ENCODE measurements at regions not wholly inside any gene's neighbourhood (a gene's known extent, or its start where the extent isn't known, plus 50 kb on each side); places are given as distances from the start of the nearest gene placed in this dataset.

- H3K79me1 ChIP-seq (ENCODE audit: insufficient read depth, low read depth, low read length, poor library complexity, severe bottlenecking), result no peaks in the 10 kb centered on the region
- H3K9ac ChIP-seq (ENCODE audit: extremely low read depth, insufficient read length, low read length), result no peak overlapping the region
- no peak overlapping the region for H3K4me3 Mint-ChIP-seq
- H3K4me1 ChIP-seq (ENCODE audit: insufficient read depth, low read length), result no peaks in the 10 kb centered on the region; the same call in 1 of the 2 replicates
- no peaks in the 10 kb centered on the region for H3K9me3 Mint-ChIP-seq
- no peak overlapping the region for H3K4me2 ChIP-seq (ENCODE audit: insufficient read depth, insufficient read length, low read length)
- no peaks in the 10 kb centered on the region for H3K27me3 ChIP-seq (ENCODE audit: insufficient read depth, low read length)
- no peak overlapping the region for H2BK12ac ChIP-seq (ENCODE audit: insufficient read length, low read depth, low read length)
- H3K4me1 Mint-ChIP-seq, result peaks cover 12 to 17% of the 10 kb centered on the region in 2 experiments
- DNase-seq, result no peak
- H3K4ac ChIP-seq (ENCODE audit: low read depth, low read length), result no peak overlapping the region
- no peak overlapping the region for H4K91ac ChIP-seq (ENCODE audit: insufficient read length, low read depth, low read length)
- H3K23ac ChIP-seq (ENCODE audit: insufficient read length, low read depth, low read length), result no peak overlapping the region
- H2BK5ac ChIP-seq (ENCODE audit: insufficient read length, low read length), result no peak overlapping the region
- no peak overlapping the region for H2AK5ac ChIP-seq (ENCODE audit: insufficient read length, low read length)
- H3K18ac ChIP-seq (ENCODE audit: insufficient read length, low read depth, low read length), result no peak overlapping the region
- peaks cover 2% of the 10 kb centered on the region; the same call in 1 of the 2 replicates for H3K27me3 Mint-ChIP-seq (ENCODE audit: low read depth)
- no peak overlapping the region for H4K8ac ChIP-seq (replicated peaks; ENCODE audit: insufficient read length, low read depth, low read length)
- no peak overlapping the region for H4K5ac ChIP-seq (ENCODE audit: insufficient read length, low read depth, low read length)
- H2BK15ac ChIP-seq (ENCODE audit: low read depth, low read length), result no peak overlapping the region
- H2AFZ ChIP-seq (ENCODE audit: low read length), result no peak overlapping the region
- no peak overlapping the region for H2BK120ac ChIP-seq (ENCODE audit: low read depth, low read length, poor library complexity, severe bottlenecking)
- H3K14ac ChIP-seq (ENCODE audit: insufficient read depth, low read length), result no peak overlapping the region
- H3K27ac Mint-ChIP-seq, result no peak overlapping the region
- no peak overlapping the region for H3K27ac ChIP-seq (ENCODE audit: insufficient read length, low read depth, low read length)
- H3K79me2 ChIP-seq (ENCODE audit: insufficient read depth, low read length), result no peaks in the 10 kb centered on the region
- H3T11ph ChIP-seq (ENCODE audit: low read length), result no peak overlapping the region
- no peaks in the 10 kb centered on the region for H3K9me3 ChIP-seq (ENCODE audit: control insufficient read depth, low read depth, low read length)
- no peak overlapping the region for H2BK20ac ChIP-seq (ENCODE audit: low read depth, low read length, poor library complexity, severe bottlenecking)
- H3K36me3 Mint-ChIP-seq (ENCODE audit: insufficient read depth in 1 of 3, low read depth in 3 of 3), result no peaks in the 10 kb centered on the region
- TF ChIP-seq, protein P1, sequence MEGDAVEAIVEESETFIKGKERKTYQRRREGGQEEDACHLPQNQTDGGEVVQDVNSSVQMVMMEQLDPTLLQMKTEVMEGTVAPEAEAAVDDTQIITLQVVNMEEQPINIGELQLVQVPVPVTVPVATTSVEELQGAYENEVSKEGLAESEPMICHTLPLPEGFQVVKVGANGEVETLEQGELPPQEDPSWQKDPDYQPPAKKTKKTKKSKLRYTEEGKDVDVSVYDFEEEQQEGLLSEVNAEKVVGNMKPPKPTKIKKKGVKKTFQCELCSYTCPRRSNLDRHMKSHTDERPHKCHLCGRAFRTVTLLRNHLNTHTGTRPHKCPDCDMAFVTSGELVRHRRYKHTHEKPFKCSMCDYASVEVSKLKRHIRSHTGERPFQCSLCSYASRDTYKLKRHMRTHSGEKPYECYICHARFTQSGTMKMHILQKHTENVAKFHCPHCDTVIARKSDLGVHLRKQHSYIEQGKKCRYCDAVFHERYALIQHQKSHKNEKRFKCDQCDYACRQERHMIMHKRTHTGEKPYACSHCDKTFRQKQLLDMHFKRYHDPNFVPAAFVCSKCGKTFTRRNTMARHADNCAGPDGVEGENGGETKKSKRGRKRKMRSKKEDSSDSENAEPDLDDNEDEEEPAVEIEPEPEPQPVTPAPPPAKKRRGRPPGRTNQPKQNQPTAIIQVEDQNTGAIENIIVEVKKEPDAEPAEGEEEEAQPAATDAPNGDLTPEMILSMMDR (conservative IDR thresholded peaks at IDR 0.05), result no peak
- H3K23me2 ChIP-seq (ENCODE audit: insufficient read length, low read depth, low read length, poor library complexity, severe bottlenecking), result no peaks in the 10 kb centered on the region
- no peak overlapping the region for H3K56ac ChIP-seq (ENCODE audit: insufficient read length, low read depth, low read length)
- no peaks in the 10 kb centered on the region for H4K20me1 ChIP-seq (ENCODE audit: control insufficient read depth, insufficient read depth, insufficient read length)
- no CpG with 5 or more reads among the region's 6 CpGs for WGBS (ENCODE audit: extremely low coverage, insufficient read length, low lambda C conversion rate)
These were observed 284.4 kb upstream of the GJB5 start for GRCh38 chr1:34470401-34470800.

All from H9 (cell line).